GM23338 (cell line): ENCODE measurements at regions not wholly inside any gene's neighbourhood (a gene's known extent, or its start where the extent isn't known, plus 50 kb on each side); places are given as distances from the start of the nearest gene placed in this dataset.

Experiments used
- CREB1 ChIP-seq: fragments of 250-450 bp; sonication (Bioruptor Pico); IDR thresholded peaks from 2 replicates; pipeline ENCODE4 v1.5.0; 2020; ENCODE audit warnings: low read depth, mild to moderate bottlenecking, moderate library complexity
- CTCF ChIP-seq, 2 experiments: fragments of 200-600 bp in 1 of 2; sonication (generic) in 1 of 2; conservative IDR thresholded peaks; 2 replicates each; pipeline versions ENCODE4 v1.5.1 to v1.6.1; 2016 to 2017; ENCODE audit warnings: antibody characterized with exemption in 2 of 2, low read depth in 2 of 2, mild to moderate bottlenecking in 2 of 2, moderate library complexity in 1 of 2
- EZH2 ChIP-seq: fragments of 200-600 bp; sonication (generic); IDR thresholded peaks from one replicate; pipeline ENCODE4 v1.8.0; 2017; ENCODE audit warnings: antibody characterized with exemption, mild to moderate bottlenecking, low read depth; ENCODE audit not compliant: unreplicated experiment
- POLR2AphosphoS5 ChIP-seq: IDR thresholded peaks from 2 replicates; pipeline ENCODE4 v1.6.1; 2016; ENCODE audit warnings: antibody characterized with exemption, low read depth
- STAT1 ChIP-seq: IDR thresholded peaks from one replicate; pipeline ENCODE4 v1.6.1; 2016; ENCODE audit warnings: antibody characterized with exemption; ENCODE audit not compliant: unreplicated experiment
- TF ChIP-seq, protein P1 (sequence below): IDR thresholded peaks from 2 replicates; pipeline ENCODE4 v1.6.1; 2016; ENCODE audit warnings: antibody characterized with exemption
- TF ChIP-seq, protein P2 (sequence below): IDR thresholded peaks from one replicate; pipeline ENCODE4 v1.6.1; 2018; ENCODE audit warnings: antibody characterized with exemption; ENCODE audit not compliant: unreplicated experiment

- TF ChIP-seq EZH2, result no peak
- no peak for TF ChIP-seq CREB1
- no peak for TF ChIP-seq POLR2AphosphoS5
- TF ChIP-seq, protein P1, sequence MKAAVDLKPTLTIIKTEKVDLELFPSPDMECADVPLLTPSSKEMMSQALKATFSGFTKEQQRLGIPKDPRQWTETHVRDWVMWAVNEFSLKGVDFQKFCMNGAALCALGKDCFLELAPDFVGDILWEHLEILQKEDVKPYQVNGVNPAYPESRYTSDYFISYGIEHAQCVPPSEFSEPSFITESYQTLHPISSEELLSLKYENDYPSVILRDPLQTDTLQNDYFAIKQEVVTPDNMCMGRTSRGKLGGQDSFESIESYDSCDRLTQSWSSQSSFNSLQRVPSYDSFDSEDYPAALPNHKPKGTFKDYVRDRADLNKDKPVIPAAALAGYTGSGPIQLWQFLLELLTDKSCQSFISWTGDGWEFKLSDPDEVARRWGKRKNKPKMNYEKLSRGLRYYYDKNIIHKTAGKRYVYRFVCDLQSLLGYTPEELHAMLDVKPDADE, result no peak
- TF ChIP-seq CTCF (conservative IDR thresholded peaks at IDR 0.05; ENCODE audit: low read depth in 2 of 2), result no peak
- TF ChIP-seq, protein P2, sequence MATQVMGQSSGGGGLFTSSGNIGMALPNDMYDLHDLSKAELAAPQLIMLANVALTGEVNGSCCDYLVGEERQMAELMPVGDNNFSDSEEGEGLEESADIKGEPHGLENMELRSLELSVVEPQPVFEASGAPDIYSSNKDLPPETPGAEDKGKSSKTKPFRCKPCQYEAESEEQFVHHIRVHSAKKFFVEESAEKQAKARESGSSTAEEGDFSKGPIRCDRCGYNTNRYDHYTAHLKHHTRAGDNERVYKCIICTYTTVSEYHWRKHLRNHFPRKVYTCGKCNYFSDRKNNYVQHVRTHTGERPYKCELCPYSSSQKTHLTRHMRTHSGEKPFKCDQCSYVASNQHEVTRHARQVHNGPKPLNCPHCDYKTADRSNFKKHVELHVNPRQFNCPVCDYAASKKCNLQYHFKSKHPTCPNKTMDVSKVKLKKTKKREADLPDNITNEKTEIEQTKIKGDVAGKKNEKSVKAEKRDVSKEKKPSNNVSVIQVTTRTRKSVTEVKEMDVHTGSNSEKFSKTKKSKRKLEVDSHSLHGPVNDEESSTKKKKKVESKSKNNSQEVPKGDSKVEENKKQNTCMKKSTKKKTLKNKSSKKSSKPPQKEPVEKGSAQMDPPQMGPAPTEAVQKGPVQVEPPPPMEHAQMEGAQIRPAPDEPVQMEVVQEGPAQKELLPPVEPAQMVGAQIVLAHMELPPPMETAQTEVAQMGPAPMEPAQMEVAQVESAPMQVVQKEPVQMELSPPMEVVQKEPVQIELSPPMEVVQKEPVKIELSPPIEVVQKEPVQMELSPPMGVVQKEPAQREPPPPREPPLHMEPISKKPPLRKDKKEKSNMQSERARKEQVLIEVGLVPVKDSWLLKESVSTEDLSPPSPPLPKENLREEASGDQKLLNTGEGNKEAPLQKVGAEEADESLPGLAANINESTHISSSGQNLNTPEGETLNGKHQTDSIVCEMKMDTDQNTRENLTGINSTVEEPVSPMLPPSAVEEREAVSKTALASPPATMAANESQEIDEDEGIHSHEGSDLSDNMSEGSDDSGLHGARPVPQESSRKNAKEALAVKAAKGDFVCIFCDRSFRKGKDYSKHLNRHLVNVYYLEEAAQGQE, result no peak
- TF ChIP-seq STAT1, result no peak
Observed at GRCh38 chr3:79973482-79973881, 205.7 kb upstream of the ROBO1 start.
